SKM-1 (cell line): ENCODE measurements at regions not wholly inside any gene's neighbourhood (a gene's known extent, or its start where the extent isn't known, plus 50 kb on each side); places are given as distances from the start of the nearest gene placed in this dataset.
"Not testable (repeated sequence)": the region's sequence is repeated elsewhere in the genome, so short reads cannot be mapped to it uniquely, and the experiment has no call there.

Source experiments
- DNase-seq: peaks from one replicate; lab custom pipeline; 2025; ENCODE audit not compliant: unreplicated experiment; lab: John Stamatoyannopoulos, UW

DNA sequence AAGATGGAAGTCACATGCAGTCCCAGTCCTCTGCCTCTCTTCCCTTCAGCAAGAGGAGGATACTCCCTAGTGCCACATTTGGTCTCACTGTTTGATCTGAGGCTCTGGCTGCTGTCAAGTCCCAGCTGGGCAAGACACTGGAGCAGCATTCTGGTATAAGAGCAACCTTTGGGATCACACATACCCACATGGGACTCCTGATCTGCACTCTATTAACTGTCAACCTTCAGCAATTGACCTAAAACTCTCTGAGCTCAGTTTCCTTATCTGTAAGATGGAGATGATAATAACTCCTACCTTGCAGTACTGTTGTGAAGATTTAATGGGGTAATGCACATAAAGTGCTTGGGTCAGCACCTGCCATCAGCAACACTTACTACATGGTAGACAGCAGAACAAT is 437.9 kb downstream of the PIK3R1 start:
- no peak for DNase-seq

- no peak for DNase-seq
Observed at GRCh38 chr5:68657055-68657961, 436.5 kb upstream of the SLC30A5 start.

GRCh38 chr5:68658810-68659372 is 434.9 kb upstream of the SLC30A5 start:
- DNase-seq, result no peak

- no peak for DNase-seq
Observed at GRCh38 chr5:68659881-68660280, 433.9 kb upstream of the SLC30A5 start.

DNA sequence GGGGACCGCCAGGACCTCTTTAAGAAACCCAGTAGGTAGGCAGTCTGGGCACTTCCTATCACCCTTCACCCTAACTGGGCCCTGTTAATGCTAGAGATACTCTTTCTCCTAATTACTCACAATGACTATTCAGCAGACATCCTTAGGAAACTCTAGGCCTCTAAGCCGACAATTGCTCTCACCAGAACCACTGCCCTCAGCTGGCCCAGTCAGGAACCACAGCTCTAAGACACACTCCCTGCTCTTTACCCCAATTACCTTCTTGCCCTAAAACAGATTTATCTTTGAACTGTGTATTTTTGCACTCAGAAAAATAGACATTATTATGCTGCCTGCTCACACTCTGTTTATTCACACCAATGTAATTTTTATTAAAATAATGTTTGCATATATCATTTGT is 432.6 kb upstream of the SLC30A5 start:
- DNase-seq, result no peak

DNA sequence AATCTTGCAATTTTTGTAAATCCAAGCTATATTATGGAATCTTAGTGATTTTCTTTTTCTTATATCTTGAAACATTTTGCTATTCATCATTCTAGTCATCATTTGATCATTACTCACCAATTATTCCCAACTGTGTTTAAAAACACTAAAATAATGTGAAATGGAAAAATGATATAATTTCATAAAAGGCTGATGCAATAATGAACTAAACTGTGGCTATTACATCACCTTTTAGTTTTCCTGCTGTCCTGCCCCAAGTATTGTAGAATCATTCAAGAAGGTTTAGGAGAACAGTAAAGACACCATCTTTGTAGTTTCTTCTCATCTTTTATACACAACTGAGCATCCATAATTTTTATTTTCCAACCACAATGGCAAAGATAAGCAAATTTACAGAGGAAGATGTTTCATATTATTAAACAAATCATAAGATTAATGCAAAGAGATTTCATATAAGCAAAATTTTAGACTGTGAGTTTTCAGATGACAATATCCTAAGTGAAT is 431.0 kb upstream of the SLC30A5 start:
- DNase-seq, result no peak

- no peak for DNase-seq
Observed at GRCh38 chr5:68669864-68670575, 423.8 kb upstream of the SLC30A5 start.

- DNase-seq, result no peak
Observed at GRCh38 chr5:68673106-68673822, 420.6 kb upstream of the SLC30A5 start.

- no peak for DNase-seq
Observed at GRCh38 chr5:68673823-68674180, 420.0 kb upstream of the SLC30A5 start.

DNA sequence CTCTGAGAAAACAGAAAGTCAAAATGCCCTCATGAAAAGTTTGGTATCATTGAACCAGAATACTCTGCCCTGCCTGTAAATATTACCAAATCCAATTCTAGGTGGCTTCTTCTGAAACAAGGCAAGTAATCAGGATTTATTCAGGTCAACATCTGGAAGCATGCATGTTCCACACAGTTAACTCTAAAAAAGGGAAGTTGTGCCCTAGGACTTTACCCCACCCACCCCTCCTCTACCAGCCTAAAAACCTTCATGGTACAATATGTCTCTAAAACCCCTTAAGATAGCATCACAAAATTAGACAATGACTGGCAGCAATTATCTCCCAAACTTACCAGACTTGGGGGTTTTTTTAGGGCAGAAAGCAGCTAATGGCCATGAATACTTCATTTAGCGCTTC is 414.8 kb upstream of the SLC30A5 start:
- no peak for DNase-seq

DNA sequence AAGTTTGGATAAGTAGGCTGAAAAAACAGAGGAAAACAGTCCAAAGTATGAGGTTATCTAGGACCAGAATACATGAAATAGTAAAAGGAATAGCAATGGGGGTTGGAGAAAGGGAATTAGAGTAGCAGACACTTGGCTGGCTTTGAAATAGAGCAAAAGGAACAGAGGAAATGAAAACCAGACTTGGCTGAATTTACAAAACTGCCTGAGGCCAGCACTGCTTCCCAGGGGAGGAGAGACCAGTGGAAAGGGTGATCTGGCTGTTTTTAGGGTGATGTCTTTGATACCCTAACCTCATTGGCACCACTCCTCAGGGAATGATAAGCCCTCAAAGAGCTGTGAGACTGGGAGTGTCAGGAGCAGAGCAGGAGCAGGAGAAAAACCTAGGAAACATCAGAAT is 413.4 kb upstream of the SLC30A5 start:
- no peak for DNase-seq

DNA sequence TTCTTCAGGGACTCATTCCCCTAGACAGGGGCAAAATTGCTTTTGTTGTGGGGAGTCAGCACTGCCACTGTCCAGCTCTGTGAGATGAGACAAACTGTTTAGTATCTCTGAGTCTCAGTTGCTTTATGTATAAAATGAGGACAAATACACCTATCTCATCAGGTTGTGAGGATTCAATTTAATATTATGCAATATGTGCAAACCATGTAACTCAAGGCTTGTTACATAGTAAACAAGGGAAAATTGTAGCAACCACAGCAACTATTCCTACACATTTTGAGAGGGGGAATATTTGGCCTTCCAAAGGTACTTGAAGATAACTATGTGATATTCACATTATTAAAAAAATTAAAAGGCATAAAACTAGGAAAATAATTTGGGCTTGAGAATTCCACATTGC is 411.9 kb upstream of the SLC30A5 start:
- DNase-seq, result no peak

DNA sequence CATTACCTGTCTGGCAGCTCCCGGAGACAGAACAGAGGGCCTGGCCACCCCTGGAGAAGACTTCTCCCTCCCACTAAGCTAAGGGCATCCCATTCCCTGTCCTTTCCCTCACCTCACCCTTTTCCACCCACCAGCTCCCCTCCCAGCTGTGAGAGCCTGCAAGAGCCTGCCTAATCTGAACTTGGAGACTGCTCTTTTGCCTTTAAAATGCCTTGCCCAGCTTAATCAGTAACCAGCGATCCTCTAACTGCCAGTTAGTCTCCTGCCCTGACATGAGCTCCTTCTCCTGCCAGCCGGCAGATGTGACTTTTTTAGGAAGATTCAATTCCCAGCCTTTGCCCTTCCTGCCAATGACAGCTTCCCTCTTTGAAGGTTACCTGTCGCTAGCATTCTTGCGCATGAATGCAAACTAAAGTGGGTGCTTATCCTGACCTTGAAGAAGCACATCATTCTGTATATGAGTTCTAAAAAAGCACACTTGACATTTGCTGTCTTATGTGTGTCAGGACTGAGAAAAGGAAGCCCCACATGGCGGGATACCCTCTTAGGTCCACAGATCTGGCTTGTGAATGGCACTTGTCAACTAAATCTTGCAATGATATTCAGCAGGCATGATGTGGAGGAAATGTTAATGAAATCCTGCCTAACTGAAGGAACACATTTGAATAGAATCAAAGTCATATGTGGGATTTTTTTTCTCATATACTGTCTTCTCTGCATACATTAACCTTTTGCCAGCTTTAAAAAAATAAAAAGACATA is 411.2 kb upstream of the SLC30A5 start:
- DNase-seq, result no peak

DNA sequence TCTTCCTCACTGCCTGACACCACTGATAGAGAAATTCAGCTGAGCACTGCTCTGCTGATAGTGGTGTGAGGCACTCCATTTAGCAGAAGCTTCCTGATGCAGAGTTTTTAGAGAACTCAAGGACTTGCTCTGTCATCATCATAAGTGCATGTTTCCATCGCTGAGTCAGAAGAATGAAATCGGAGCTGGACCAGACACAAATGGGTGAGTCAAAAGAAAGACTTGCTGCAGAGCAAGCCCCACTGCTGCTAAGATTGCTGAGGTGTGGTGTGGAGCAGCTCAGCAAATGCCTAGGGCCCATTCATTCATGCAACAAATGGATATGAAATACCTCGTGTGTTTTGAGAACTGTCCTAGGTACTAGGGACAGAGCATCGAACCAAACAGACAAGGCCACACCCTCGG is 410.2 kb upstream of the SLC30A5 start:
- no peak for DNase-seq

DNA sequence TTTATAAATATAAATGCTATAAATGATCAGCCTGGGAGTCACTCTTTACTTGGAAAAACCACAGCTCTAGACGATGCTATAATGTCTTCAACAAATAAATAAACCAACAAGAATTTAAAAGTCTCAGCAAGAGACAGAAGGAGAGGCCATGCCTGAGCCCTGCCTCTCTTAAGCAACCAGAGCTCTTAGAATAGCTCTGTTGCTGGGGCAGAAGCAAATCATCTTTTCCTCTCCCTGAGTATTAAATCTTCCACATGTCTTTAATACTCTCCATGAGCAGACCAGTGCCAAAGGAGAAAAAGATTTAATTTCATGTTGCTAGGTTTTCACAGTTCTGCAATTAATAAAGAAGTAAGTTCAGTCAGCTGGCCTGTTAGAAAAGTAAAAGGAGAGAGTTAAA is 408.0 kb upstream of the SLC30A5 start:
- no peak for DNase-seq

GRCh38 chr5:68688547-68688946 is 405.3 kb upstream of the SLC30A5 start:
- no peak for DNase-seq

- DNase-seq, result no peak
Observed at GRCh38 chr5:68689010-68689409, 404.8 kb upstream of the SLC30A5 start.

- DNase-seq, result not testable (repeated sequence)
Observed at GRCh38 chr5:68691874-68692273, 401.9 kb upstream of the SLC30A5 start.

DNA sequence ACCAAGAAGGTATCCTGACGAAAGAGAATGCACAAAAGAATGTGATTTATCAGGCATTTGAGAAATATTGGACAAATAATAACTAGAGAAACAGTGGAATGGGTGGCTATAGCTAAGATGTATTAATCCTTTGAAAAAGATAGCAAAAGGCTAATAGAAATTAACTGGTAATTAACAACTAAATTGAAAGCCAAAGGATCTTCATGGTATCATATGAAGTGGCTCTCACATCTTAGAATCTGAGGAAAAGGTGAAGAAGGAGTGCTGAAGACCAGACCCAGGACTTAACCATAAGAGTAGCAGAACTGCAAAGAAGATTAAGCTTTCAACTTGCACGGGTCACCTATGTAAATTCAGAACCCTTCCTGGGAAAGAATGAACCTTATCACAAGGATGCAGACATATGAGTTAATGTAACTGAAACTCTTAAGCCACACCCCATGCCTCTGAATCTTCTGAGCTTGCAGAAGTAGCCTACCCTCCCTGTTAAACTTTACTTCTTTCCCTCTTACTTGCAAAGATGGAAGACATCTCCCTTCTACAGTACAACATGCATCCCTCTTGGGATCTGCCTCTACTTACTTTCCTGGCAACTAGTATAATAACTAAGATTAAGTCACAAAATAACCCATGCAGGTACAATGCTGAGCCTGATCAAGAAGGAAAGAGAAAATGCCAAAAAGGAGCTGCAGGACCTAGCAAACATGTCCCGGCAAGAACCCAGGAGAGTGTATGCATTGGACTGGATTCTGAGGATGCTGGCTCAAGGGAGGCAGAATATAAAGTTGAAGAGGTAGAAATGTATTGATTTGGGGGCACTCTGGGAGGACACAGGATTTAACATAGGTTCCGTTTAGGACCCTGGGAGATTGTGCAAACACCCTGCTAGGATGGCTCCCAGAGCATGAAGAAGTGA is 395.5 kb upstream of the SLC30A5 start:
- DNase-seq, result no peak

- DNase-seq, result no peak
Observed at GRCh38 chr5:68699966-68700365, 393.8 kb upstream of the SLC30A5 start.
